Suprapubic skin (tissue), 4 donors: ENCODE measurements at regions not wholly inside any gene's neighbourhood (a gene's known extent, or its start where the extent isn't known, plus 50 kb on each side); places are given as distances from the start of the nearest gene placed in this dataset.
"Not testable (repeated sequence)": the region's sequence is repeated elsewhere in the genome, so short reads cannot be mapped to it uniquely, and the experiment has no call there.

ENCODE experiments used
- DNase-seq, 2 donors: peaks; one replicate each; pipeline ENCODE4 v3.0.0-alpha.2; 2019; ENCODE audit warnings: low spot score in 2 of 2
- H3K27ac ChIP-seq: fragments of 200-600 bp; sonication (generic); one replicate; pipeline ENCODE4 v1.5.1; 2019
- H3K27me3 ChIP-seq: fragments of 200-600 bp; sonication (generic); one replicate; pipeline ENCODE4 v1.5.1; 2019
- H3K36me3 ChIP-seq: fragments of 200-600 bp; sonication (generic); one replicate; pipeline ENCODE4 v1.5.1; 2019
- H3K4me1 ChIP-seq: fragments of 200-600 bp; sonication (generic); one replicate; pipeline ENCODE4 v1.5.1; 2019
- H3K4me3 ChIP-seq: fragments of 200-600 bp; sonication (generic); one replicate; pipeline ENCODE4 v1.5.1; 2019; ENCODE audit warnings: mild to moderate bottlenecking
- H3K9me3 ChIP-seq: fragments of 200-600 bp; sonication (generic); one replicate; pipeline ENCODE4 v1.5.1; 2019
- CTCF ChIP-seq, 2 donors: fragments of 200-600 bp in 1 of 2; fragments of 450-650 bp in 1 of 2; sonication (generic) in 1 of 2; IDR thresholded peaks; one replicate each; pipeline ENCODE4 v1.5.1; 2016 to 2019; ENCODE audit warnings: antibody characterized with exemption in 2 of 2, mild to moderate bottlenecking in 1 of 2, moderate library complexity in 1 of 2
- WGBS: methylation state at CpG from one replicate; pipeline ENCODE4 v1.1.5; 2018; 5-methylcytosine and 5-hydroxymethylcytosine counted together

- DNase-seq, H3K27me3 ChIP-seq, H3K4me3 ChIP-seq: not testable (repeated sequence)
Measured at GRCh38 chr2:111445191-111445929, 324.6 kb downstream of the BCL2L11 start.

GRCh38 chr2:111445941-111446340, 325.2 kb downstream of the BCL2L11 start:
- not testable (repeated sequence) for H3K4me3 ChIP-seq, H3K36me3 ChIP-seq, H3K4me1 ChIP-seq, H3K27ac ChIP-seq, H3K27me3 ChIP-seq, H3K9me3 ChIP-seq, DNase-seq
- no CpG with 5 or more reads among the region's 10 CpGs for WGBS

More at GRCh38 chr2:111445191-111445929, 324.6 kb downstream of the BCL2L11 start:
- H3K27ac ChIP-seq, H3K36me3 ChIP-seq, H3K4me1 ChIP-seq, H3K9me3 ChIP-seq: not testable (repeated sequence)
- no CpG with 5 or more reads among the region's 7 CpGs for WGBS

GRCh38 chr2:111447482-111447881, 326.8 kb downstream of the BCL2L11 start:
- whole genome bisulfite sequencing, result 100% methylated on average over 1 of the region's 5 CpGs
- not testable (repeated sequence) for H3K27ac ChIP-seq, H3K36me3 ChIP-seq, H3K9me3 ChIP-seq, H3K4me3 ChIP-seq, H3K4me1 ChIP-seq, H3K27me3 ChIP-seq, DNase-seq

DNA sequence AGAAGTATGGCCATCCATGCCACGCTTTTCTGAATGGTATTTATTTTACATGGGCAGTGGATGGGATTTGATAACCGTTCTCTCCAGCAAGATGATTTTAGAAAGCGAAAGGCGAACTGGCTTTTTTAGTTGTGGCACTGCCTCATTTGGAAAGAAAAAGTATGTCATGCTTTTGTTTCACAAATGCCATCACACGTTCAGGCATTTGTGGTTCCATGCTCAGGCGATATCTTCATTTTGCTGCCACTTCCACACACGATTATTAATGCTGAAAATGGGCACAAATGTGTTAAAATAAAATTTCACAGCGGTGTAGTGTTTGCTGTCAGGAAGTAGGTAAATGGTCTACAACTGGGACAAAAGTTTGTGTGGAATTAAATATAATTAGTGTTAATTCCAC, 328.1 kb downstream of the BCL2L11 start:
- WGBS, result no CpG with 5 or more reads among the region's 8 CpGs
- H3K27ac ChIP-seq, H3K27me3 ChIP-seq, H3K4me1 ChIP-seq, H3K9me3 ChIP-seq, H3K36me3 ChIP-seq, H3K4me3 ChIP-seq, DNase-seq: not testable (repeated sequence)

DNA sequence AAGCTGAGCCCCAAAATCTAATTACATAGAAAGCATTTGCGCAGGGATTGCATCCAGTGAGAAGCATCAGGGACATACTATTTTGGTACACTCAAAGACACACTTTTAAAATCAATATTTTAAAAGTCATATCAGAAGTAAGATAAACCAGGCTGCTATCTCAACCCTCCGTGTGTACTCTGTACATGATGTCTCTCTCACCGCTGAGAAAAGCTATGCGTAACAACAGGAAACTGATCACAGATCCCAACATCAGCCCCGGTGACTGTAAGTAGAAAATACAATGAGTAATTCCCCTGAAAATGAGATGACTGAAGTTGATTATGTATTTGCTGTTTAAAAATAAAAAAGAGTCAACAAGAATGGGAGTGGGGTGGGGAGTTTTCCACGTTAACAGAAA, 329.8 kb downstream of the BCL2L11 start:
- not testable (repeated sequence) for H3K9me3 ChIP-seq, H3K27ac ChIP-seq, H3K4me3 ChIP-seq, H3K27me3 ChIP-seq, H3K4me1 ChIP-seq, DNase-seq, H3K36me3 ChIP-seq
- WGBS, result 86% methylated on average over 1 of the region's 6 CpGs

GRCh38 chr2:111451692-111452199, 331.0 kb downstream of the BCL2L11 start:
- not testable (repeated sequence) for DNase-seq, H3K36me3 ChIP-seq, H3K27ac ChIP-seq, H3K4me3 ChIP-seq, H3K27me3 ChIP-seq, H3K4me1 ChIP-seq, H3K9me3 ChIP-seq
- WGBS, result 55% methylated on average over 7 of the region's 9 CpGs

GRCh38 chr2:111452208-111452607, 331.5 kb downstream of the BCL2L11 start:
- not testable (repeated sequence) for H3K27ac ChIP-seq, H3K4me1 ChIP-seq, H3K36me3 ChIP-seq, H3K4me3 ChIP-seq, H3K27me3 ChIP-seq, DNase-seq, H3K9me3 ChIP-seq
- WGBS, result 84% methylated on average over 7 of the region's 7 CpGs

DNA sequence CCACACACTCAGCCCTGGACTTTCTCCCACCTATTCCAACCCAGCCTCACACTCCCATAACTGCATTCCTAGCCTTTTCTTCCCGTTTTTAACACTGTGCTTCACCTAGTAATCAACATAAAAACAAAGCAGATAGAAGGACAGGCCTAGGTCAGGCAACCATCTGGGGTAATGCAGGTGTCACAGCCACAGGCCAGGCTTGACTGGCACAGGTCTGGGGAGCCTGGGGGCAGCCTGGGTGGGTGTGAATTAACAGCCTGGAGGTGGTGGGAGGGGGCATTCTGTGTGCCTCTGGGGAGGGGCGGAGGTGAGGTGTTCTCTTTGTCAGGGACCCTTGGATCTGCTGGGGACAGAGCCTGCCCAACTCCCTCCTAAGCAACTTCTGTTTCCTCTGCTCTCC, 332.6 kb downstream of the BCL2L11 start:
- not testable (repeated sequence) for H3K9me3 ChIP-seq, H3K27me3 ChIP-seq, H3K4me3 ChIP-seq, H3K27ac ChIP-seq, H3K4me1 ChIP-seq, H3K36me3 ChIP-seq, DNase-seq
- WGBS, result no CpG with 5 or more reads among the region's 2 CpGs

DNA sequence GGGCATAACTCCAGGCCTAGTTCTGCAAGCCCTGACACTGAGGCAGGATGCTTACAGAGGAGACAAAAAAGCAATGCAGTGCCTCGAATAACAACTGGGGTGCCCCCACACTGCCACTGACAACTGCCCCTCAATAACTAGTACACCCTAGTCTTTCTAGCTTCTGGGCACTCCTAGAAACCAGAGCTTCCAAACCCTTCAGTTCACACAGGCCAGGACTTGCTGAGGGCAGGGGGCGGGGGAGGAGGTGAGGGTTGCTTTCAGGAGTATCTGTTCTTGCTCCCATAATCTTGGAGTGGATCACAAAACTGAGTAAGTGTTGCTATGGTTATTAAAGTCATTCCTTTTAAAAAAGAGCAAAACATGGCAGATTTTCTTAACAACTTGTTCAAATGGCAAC, 333.1 kb downstream of the BCL2L11 start:
- not testable (repeated sequence) for H3K27me3 ChIP-seq, DNase-seq, H3K27ac ChIP-seq, H3K36me3 ChIP-seq, H3K4me3 ChIP-seq, H3K4me1 ChIP-seq, H3K9me3 ChIP-seq
- WGBS, result no CpG with 5 or more reads among the region's 2 CpGs

DNA sequence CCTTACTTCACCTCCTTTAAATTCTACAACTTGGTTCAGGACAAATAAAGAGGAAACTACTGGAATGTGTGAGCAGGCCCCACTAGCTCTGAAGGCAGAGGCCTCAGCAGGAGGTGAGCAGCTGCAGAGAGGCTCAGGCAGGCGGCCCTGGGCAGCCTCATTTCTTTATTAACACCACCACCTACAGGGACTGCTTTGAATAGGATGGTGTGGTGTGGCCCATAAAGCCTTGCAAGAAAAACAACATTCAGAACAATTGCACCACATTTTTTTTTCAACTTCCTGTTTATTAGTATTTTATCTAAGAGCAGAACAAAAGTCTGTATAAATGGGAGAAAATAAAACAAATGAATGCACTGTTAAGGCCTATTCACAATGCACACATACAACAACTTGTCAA, 333.7 kb downstream of the BCL2L11 start:
- not testable (repeated sequence) for H3K4me3 ChIP-seq, H3K27me3 ChIP-seq, H3K36me3 ChIP-seq, H3K4me1 ChIP-seq, H3K27ac ChIP-seq, H3K9me3 ChIP-seq, DNase-seq
- peak in 1 of 2 donors; percentile 11 for TF ChIP-seq CTCF (IDR thresholded peaks at IDR 0.05)
- WGBS, result no CpG with 5 or more reads among the region's 1 CpG

GRCh38 chr2:111455016-111456015, 334.6 kb downstream of the BCL2L11 start:
- H3K9me3 ChIP-seq, H3K27ac ChIP-seq: not testable (repeated sequence)
- 86% methylated on average over 9 of the region's 9 CpGs for WGBS

DNA sequence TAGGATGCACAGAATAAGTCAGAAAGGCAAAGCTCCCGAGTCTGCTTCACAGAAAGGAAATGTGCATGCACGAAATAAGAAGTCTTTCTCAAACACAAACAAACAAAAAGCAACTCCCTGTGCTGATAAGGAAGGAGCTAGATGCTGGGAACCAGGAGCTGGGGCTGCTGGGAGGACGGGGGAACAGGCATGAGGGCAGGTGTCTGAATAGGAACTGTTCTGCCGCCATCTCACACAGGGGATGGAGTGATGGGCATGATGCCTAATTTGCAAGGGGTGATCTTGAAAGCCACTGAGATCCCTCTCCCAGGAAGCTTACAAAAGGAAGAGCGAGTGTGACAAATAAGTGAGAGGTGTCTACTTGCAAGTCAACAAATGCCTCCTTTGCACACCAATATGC, 336.5 kb downstream of the BCL2L11 start:
- not testable (repeated sequence) for H3K9me3 ChIP-seq, H3K27ac ChIP-seq, H3K36me3 ChIP-seq, H3K4me3 ChIP-seq, H3K4me1 ChIP-seq, DNase-seq, H3K27me3 ChIP-seq
- 100% methylated on average over 2 of the region's 5 CpGs for WGBS

More at GRCh38 chr2:111455016-111456015, 334.6 kb downstream of the BCL2L11 start:
- H3K36me3 ChIP-seq, H3K4me3 ChIP-seq, H3K4me1 ChIP-seq, H3K27me3 ChIP-seq, DNase-seq: not testable (repeated sequence)

GRCh38 chr2:111460901-111461300, 340.2 kb downstream of the BCL2L11 start:
- H3K27me3 ChIP-seq, DNase-seq, H3K27ac ChIP-seq, H3K4me1 ChIP-seq, H3K36me3 ChIP-seq, H3K4me3 ChIP-seq, H3K9me3 ChIP-seq: not testable (repeated sequence)
- 93% methylated on average over 4 of the region's 5 CpGs for WGBS
